NCI-H1105 treated with DMSO at 0.1 percent for 48 hours (cell line): ENCODE measurements at regions not wholly inside any gene's neighbourhood (a gene's known extent, or its start where the extent isn't known, plus 50 kb on each side); places are given as distances from the start of the nearest gene placed in this dataset.

Experiments
- DNase-seq: peaks from one replicate; lab custom pipeline; 2025; lab: John Stamatoyannopoulos, UW

GRCh38 chr18:45227001-45227742, 388.1 kb upstream of the SLC14A2 start:
- no peak for DNase-seq

- peak; percentile 73 for DNase-seq
These were observed 386.4 kb upstream of the SLC14A2 start for GRCh38 chr18:45228796-45229388.

GRCh38 chr18:45231617-45232016, 383.7 kb upstream of the SLC14A2 start:
- no peak for DNase-seq

DNA sequence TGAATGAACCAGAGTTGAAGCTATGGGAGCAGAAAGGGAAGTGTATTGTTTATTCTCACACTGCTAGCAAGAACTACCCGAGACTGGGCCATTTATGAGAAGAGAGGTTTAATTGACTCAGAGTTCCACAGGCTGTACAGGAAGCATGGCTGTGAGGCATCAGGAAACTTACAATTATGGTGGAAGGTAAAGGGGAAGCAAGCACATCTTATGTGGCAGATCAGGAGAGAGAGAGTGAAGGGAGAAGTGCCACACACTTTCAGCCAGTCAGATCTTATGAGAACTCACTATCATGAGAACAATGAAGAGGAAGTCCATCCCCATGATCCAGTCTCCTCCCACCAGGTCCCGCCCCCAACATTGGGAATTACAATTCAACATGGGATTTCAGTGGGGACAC, 383.2 kb upstream of the SLC14A2 start:
- DNase-seq: no peak

DNA sequence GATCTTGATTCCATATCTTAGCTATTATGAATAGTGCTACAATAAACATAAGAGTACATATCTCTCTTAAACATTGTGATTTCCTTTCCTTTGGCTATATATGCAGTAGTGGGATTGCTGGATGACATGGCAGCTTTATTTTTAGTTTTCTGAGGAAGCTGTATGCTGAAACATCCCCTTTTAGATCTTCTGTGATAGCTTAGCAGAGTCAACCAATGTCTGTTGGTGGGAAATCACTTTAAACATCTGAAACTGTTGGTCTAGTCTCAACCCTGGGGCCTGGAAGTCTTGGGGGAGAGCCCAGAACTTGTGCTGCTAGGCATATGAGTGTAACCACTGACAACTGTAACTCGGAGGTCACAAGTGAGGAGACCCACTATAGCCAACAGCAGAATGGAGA, 378.6 kb upstream of the SLC14A2 start:
- DNase-seq: no peak

DNA sequence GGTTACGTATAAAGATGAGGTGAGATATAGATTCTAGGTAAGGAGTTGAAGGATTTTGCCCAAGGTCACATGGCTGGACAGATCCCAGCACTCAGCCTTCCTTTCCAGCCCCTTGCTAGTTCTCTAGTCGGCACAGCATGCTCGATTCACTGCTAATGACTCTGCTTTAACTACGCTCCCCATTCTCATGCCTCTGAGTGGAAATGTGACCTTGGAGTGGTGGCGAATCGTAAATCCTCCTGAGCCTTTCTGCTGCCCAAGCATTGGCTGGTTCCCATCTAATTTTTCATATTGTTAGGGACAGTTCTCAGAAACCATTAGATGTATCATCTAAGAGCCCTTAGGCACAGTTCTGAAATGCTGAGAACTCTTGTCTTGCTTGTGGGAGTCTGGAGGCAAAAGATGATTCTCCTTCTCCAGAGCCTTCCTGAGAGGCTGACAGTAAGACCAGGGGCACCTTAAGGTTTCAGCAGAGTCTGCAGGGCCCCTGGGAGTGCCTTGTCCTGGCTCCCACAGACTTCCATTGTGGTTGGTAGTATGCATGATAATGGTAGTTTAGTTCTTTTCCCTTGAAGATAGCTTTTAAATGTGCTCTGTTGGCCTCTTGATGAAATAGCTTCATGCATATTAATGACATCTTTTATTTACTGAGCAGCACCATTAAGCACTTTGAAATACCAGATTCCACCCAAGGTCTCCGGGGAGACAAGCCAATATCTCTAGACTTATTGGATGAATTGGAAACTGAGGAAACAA, 377.8 kb upstream of the SLC14A2 start:
- DNase-seq: no peak

GRCh38 chr18:45241271-45241670, 374.0 kb upstream of the SLC14A2 start:
- no peak for DNase-seq

DNA sequence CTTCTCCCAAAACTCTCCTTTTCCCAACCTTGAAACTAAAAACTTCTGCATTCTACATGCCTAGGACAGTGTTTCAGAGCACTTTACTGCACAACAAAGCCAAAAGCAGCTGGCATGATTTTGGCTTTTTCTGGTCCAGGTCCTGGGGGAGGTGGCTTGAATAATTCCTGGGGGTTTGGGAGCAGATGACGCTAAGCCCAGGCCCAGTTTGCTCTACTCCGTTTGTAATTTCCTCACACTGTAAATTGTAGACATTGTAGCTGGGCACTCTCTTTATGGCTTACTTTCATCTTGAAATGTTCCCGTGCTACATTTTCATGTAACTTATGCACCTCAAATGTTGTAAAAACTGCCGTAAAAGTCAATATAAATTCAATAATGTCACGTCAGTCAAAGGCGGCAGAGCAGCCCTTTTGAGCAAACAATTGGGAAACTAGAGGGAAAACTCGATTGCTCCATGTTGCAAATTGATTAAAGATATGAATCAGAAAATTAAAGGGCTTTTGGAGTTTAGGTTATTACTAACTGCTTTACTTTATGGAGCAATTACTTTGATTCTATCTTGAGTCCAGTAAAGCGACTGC, 373.2 kb upstream of the SLC14A2 start:
- no peak for DNase-seq

- DNase-seq: no peak
These were observed 371.8 kb upstream of the SLC14A2 start for GRCh38 chr18:45243340-45244110.

- no peak for DNase-seq
These were observed 370.2 kb upstream of the SLC14A2 start for GRCh38 chr18:45245091-45245511.

GRCh38 chr18:45248240-45248903, 366.9 kb upstream of the SLC14A2 start:
- DNase-seq: no peak

GRCh38 chr18:45249246-45249661, 366.0 kb upstream of the SLC14A2 start:
- no peak for DNase-seq

DNA sequence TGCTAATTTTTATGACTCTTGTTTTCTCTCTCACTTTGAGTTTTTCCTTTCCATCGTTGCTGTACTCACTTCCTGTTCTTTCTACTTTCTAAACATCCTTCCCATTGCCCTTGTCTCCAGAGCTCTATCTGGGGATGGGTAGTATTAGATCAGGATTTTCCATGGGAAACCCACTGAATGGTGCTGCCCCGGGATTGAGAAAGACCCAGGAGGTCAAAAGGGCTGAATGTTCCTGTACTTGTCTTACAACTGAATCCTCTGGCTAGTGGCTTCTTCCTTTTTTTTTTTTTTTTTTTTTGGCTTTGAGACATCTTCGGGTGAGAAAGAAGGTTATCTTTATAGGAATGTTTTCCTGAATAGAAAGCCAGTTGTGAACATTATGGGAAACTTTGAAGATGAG, 364.8 kb upstream of the SLC14A2 start:
- no peak for DNase-seq

DNA sequence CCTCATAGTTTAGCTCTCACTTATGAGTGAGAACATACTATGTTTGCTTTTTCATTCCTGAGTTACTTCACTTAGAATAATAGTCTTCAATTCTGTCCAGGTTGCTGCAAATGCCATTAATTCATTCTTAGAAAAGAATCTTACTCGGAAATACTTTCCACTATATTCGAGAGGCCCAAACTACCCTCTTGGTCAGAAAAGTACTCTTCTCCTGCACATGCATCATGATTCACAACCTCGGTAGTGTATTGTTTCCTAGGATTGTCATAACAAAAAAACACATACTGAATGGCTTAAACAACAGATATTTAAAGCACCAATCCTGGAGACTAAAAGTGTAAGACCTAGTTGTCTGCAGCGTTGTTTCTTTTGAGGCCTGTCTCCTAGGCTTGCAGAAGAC, 364.0 kb upstream of the SLC14A2 start:
- no peak for DNase-seq

- DNase-seq: no peak
These were observed 362.8 kb upstream of the SLC14A2 start for GRCh38 chr18:45252474-45252873.

DNA sequence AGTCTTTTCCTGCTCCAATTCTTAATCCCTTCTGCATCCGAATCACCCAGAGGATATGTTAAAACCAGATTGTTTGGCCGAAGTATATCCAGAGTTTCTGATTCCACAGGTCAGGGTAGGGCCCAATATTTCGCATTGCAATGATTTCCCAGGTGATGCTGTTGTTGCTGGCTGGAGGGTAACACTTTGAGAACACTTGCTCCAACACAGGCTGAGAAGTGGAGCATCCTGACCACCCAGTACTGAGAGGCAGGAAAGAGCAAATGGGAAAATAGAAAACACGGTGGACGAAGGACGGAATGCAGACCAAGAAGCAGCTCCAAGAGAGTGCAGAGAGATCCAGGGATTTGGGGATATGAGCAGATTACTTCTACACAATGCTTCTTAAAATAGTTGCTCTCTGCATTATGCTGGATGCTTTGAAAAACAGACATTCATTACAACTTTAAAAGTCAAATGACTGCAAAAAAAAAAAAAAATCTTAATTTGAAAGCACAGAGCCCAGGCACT, 362.2 kb upstream of the SLC14A2 start:
- no peak for DNase-seq

DNA sequence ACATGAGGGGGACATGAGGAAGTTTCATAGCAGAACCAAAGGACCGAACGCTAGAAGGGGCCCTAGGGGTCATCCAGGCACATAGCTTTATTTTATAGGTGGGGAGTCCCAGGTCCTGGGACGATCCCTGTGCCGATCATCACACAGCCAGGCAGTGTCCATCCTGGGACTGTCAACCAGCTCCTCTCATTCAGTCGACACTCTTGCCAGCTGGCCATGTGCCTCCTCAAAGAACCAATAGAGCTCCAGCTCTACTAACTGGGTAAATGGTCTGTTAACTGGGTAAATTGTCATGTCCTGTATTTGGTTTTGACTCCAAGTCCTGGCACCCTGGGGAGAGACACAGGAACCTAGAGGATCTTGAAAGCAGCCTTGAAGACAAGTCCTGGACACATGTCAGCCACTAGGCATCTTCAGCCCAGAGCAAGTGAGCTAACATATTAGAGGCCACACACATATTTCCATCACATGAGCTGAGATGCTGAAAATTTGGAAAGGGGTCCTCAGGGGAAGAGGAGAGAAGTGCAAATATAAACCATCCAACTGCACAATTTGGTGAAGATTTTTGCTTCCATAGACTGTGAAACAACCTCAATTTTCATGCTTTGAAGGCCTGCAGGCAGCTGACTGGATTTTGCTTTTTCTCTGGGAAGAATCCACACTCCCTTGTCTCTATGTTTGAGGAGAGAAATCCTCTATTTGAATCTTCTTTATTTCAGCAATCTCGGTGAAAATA, 361.1 kb upstream of the SLC14A2 start:
- no peak for DNase-seq

GRCh38 chr18:45254709-45255082, 360.6 kb upstream of the SLC14A2 start:
- DNase-seq: no peak

GRCh38 chr18:45255197-45255890, 359.9 kb upstream of the SLC14A2 start:
- no peak for DNase-seq

DNA sequence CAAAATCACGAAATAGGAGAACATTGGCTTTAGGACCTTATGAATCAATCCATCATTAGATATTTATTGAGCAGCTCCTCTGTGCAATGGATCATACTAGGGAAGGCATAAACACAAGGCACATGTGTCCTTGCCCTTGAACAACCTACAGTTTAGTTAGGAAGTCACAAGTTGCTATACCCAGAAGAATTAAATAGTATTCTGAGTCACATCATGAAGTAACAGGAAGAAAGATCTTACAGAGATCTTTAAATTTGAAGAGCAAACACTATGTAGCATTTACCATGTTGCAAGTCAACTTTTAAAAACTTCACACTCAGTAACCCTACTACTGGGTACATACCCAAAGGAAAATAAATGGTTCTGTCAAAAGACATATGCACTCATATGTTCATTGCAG, 355.2 kb upstream of the SLC14A2 start:
- DNase-seq: no peak
